Ovary (tissue), 7 donors: ENCODE measurements at regions not wholly inside any gene's neighbourhood (a gene's known extent, or its start where the extent isn't known, plus 50 kb on each side); places are given as distances from the start of the nearest gene placed in this dataset.

ENCODE experiments used
- DNase-seq, 5 donors: peaks; one replicate each; pipeline ENCODE4 v3.0.0-alpha.2; 2019 to 2020
- H3K27ac ChIP-seq, 2 donors: fragments of 200-600 bp; one replicate each; pipeline versions ENCODE4 v1.5.1 to v1.8.0; 2019 to 2022
- H3K27me3 ChIP-seq: fragments of 200-600 bp; one replicate; pipeline ENCODE4 v1.8.0; 2022
- H3K36me3 ChIP-seq: fragments of 200-600 bp; sonication (generic); one replicate; pipeline ENCODE4 v1.5.1; 2019
- H3K4me1 ChIP-seq: one replicate; pipeline ENCODE4 v1.8.1; 2013; ENCODE audit warnings: mild to moderate bottlenecking, moderate library complexity; ENCODE audit not compliant: insufficient read depth
- H3K4me3 ChIP-seq: fragments of 200-600 bp; sonication (generic); one replicate; pipeline ENCODE4 v1.5.1; 2017
- H3K9me3 ChIP-seq, 2 donors: fragments of 200-600 bp in 1 of 2; sonication (generic) in 1 of 2; one replicate each; pipeline versions ENCODE4 v1.5.1 to v1.8.1; 2013 to 2019; ENCODE audit warnings: mild to moderate bottlenecking in 1 of 2, moderate library complexity in 1 of 2
- CTCF ChIP-seq, 3 donors: fragments of 450-650 bp in 2 of 3; fragments of 200-600 bp in 1 of 3; IDR thresholded peaks; one replicate each; pipeline versions ENCODE4 v1.5.1 to v1.8.0; 2016 to 2022; ENCODE audit warnings: antibody characterized with exemption in 3 of 3, mild to moderate bottlenecking in 1 of 3
- EP300 ChIP-seq: sonication (generic); formaldehyde crosslinking; IDR thresholded peaks from one replicate; pipeline ENCODE4 v1.6.1; 2017; ENCODE audit warnings: antibody characterized with exemption
- POLR2A ChIP-seq: fragments of 450-650 bp; IDR thresholded peaks from one replicate; pipeline ENCODE4 v1.6.1; 2017; ENCODE audit warnings: antibody characterized with exemption, mild to moderate bottlenecking, moderate library complexity
- WGBS, 3 donors: extraction: QIAGEN DNeasy Blood & Tissue Kit in 1 of 3; methylation state at CpG; one replicate each; pipeline versions ENCODE4 v1.1.5 to v1.1.7; 2013 to 2017; 5-methylcytosine and 5-hydroxymethylcytosine counted together
- intact Hi-C, 4 donors: fragments of 100-400 bp; cut with DNase I; formaldehyde crosslinking; loops; one replicate each; pipeline versions ENCODE4 v1.11.0 to v1.15.1; 2022 to 2023
- donor health status: DM: no; HTN: no; CAD: no; lungs with moderate emphysema.
- donor health status: DM: no; HTN: no; CAD: no.
- donor health status: Bipolar disorder and iron deficiency.
- donor health status: DM: no; HTN: no; CAD: no.
- donor health status: DM: yes; HTN: yes; CAD: no.

GRCh38 chr5:156020647-156021046 is 306.3 kb upstream of the SGCD start:
- H3K27ac ChIP-seq: no peak overlapping the region
- no peak overlapping the region for H3K4me3 ChIP-seq
- peak in 1 of 5 donors; percentile 36 for DNase-seq
- H3K9me3 ChIP-seq: no peaks in the 10 kb centered on the region
- no peaks in the 10 kb centered on the region for H3K36me3 ChIP-seq
- 10 to 29% (median 26%) methylated on average over 3 of the region's 3 CpGs for WGBS, 3 donors
- intact Hi-C loops: no loop called here
- H3K27me3 ChIP-seq: no peaks in the 10 kb centered on the region
- TF ChIP-seq EP300 (no peak), CTCF (IDR thresholded peaks at IDR 0.05) (no peak), POLR2A (no peak)
- no peaks in the 10 kb centered on the region for H3K4me1 ChIP-seq

GRCh38 chr5:156021866-156022265 is 305.1 kb upstream of the SGCD start:
- no peak overlapping the region for H3K4me3 ChIP-seq
- no peaks in the 10 kb centered on the region for H3K4me1 ChIP-seq
- intact Hi-C loops: no loop called here
- H3K36me3 ChIP-seq: no peaks in the 10 kb centered on the region
- H3K27ac ChIP-seq: no peak overlapping the region
- DNase-seq: no peak
- 89 to 94% (median 93%) methylated on average over 1 of the region's 1 CpG for WGBS, 3 donors
- no peaks in the 10 kb centered on the region for H3K9me3 ChIP-seq
- no peaks in the 10 kb centered on the region for H3K27me3 ChIP-seq
- no peak for TF ChIP-seq POLR2A
- TF ChIP-seq EP300: no peak
- TF ChIP-seq CTCF (IDR thresholded peaks at IDR 0.05): no peak

GRCh38 chr5:156025656-156026055 is 301.3 kb upstream of the SGCD start:
- WGBS, 3 donors: 53 to 79% (median 59%) methylated on average over 1 of the region's 1 CpG
- no peak for DNase-seq
- H3K4me1 ChIP-seq: no peaks in the 10 kb centered on the region
- TF ChIP-seq POLR2A (no peak), EP300 (no peak), CTCF (IDR thresholded peaks at IDR 0.05) (no peak)
- H3K36me3 ChIP-seq: no peaks in the 10 kb centered on the region
- H3K9me3 ChIP-seq: no peaks in the 10 kb centered on the region
- intact Hi-C loops: no loop called here
- no peak overlapping the region for H3K27ac ChIP-seq
- H3K4me3 ChIP-seq: no peak overlapping the region
- H3K27me3 ChIP-seq: no peaks in the 10 kb centered on the region

- intact Hi-C loops: no loop called here
Measured at GRCh38 chr5:156031181-156031580, 295.8 kb upstream of the SGCD start.

More at GRCh38 chr5:156031181-156031580, 295.8 kb upstream of the SGCD start:
- DNase-seq: no peak
- 76 to 86% (median 80%) methylated on average over 1 of the region's 1 CpG for WGBS, 3 donors
- no peaks in the 10 kb centered on the region for H3K9me3 ChIP-seq
- no peaks in the 10 kb centered on the region for H3K36me3 ChIP-seq
- no peak for TF ChIP-seq POLR2A
- TF ChIP-seq CTCF (IDR thresholded peaks at IDR 0.05): no peak
- TF ChIP-seq EP300: no peak
- no peak overlapping the region for H3K4me3 ChIP-seq
- H3K4me1 ChIP-seq: no peaks in the 10 kb centered on the region
- H3K27me3 ChIP-seq: no peaks in the 10 kb centered on the region
- H3K27ac ChIP-seq: no peak overlapping the region
